GM13977 (cell line): ENCODE measurements at regions not wholly inside any gene's neighbourhood (a gene's known extent, or its start where the extent isn't known, plus 50 kb on each side); places are given as distances from the start of the nearest gene placed in this dataset.

ENCODE experiments used
- DNase-seq: peaks from one replicate; pipeline ENCODE4 v3.0.0; 2012; ENCODE audit warnings: low spot score
- in situ Hi-C: fragments of 300-500 bp; cut with MboI; formaldehyde crosslinking; loops from one replicate; pipeline ENCODE4 v1.12.0; 2022; ENCODE audit warnings: low sequenced_read_pairs, low pct_unique_long_range_greater_than_20kb, mixed read lengths, inconsistent platforms; ENCODE audit not compliant: unreplicated experiment
- TF ChIP-seq, protein P1 (sequence below): IDR thresholded peaks from 2 replicates; pipeline ENCODE4 v1.5.1; 2012; ENCODE audit warnings: mild to moderate bottlenecking, control low read depth; ENCODE audit not compliant: insufficient read depth; ENCODE audit errors: extremely low read depth, missing control alignments

DNA sequence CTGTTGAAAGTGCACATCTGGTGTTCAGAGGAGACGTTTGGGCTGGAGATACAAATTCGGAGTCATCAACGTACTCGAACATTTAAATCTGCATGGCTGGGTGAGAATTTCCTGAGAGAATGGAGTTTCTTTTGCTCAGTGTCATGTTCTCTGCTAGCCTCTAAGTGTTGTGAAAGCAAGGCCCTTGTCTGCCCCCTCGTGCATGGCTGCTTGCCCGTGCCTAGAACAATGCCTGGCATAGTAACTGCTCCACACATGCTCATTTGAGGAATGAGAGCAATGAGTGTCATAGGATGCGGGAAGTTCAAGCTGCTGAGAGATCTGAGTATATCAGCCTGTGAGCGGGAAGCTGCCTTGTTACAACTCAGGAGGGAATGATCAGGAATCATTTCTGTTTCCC lies 171.1 kb upstream of the CSF3R start:
- in situ Hi-C loops = no loop called here

GRCh38 chr1:36652586-36652985 lies 169.9 kb upstream of the CSF3R start:
- no peak for DNase-seq
- TF ChIP-seq, protein P1, sequence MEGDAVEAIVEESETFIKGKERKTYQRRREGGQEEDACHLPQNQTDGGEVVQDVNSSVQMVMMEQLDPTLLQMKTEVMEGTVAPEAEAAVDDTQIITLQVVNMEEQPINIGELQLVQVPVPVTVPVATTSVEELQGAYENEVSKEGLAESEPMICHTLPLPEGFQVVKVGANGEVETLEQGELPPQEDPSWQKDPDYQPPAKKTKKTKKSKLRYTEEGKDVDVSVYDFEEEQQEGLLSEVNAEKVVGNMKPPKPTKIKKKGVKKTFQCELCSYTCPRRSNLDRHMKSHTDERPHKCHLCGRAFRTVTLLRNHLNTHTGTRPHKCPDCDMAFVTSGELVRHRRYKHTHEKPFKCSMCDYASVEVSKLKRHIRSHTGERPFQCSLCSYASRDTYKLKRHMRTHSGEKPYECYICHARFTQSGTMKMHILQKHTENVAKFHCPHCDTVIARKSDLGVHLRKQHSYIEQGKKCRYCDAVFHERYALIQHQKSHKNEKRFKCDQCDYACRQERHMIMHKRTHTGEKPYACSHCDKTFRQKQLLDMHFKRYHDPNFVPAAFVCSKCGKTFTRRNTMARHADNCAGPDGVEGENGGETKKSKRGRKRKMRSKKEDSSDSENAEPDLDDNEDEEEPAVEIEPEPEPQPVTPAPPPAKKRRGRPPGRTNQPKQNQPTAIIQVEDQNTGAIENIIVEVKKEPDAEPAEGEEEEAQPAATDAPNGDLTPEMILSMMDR = no peak
- in situ Hi-C loops = no loop called here

More for the DNA sequence above, 171.1 kb upstream of the CSF3R start:
- TF ChIP-seq, protein P1 = no peak
- no peak for DNase-seq

GRCh38 chr1:36652011-36652410 lies 169.3 kb upstream of the CSF3R start:
- in situ Hi-C loops = no loop called here
- no peak for DNase-seq
- TF ChIP-seq, protein P1 = no peak

- TF ChIP-seq, protein P1 = no peak
- in situ Hi-C loops = no loop called here
- DNase-seq = no peak
Measured at GRCh38 chr1:36651176-36651910, 168.6 kb upstream of the CSF3R start.

GRCh38 chr1:36650200-36651065 lies 167.7 kb upstream of the CSF3R start:
- TF ChIP-seq, protein P1 = peak; percentile 84
- in situ Hi-C loops = no loop called here
- peak; percentile 63 for DNase-seq

DNA sequence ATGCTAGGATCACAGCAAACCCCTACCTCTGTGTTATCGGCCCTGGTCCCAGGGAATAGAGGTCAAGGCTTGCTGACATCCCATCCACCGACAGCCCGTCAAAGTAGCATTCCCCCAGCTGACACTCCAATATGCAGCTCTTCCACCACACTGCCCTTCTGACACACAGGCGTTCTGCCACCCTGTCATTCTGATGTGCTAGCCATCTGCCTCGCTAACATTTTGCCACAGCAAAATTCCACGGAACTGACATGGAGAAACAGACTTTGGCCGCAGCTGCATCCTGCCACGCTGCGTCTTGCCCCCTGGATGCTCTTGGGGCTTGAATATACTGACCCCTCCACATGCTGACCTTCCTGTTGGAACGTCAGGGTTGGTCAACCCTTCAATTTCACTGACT lies 163.2 kb upstream of the CSF3R start:
- TF ChIP-seq, protein P1 = no peak

More for the DNA sequence above, 163.2 kb upstream of the CSF3R start:
- no peak for DNase-seq
- in situ Hi-C loops = no loop called here
